HFFc6 (cell line): ENCODE measurements at regions not wholly inside any gene's neighbourhood (a gene's known extent, or its start where the extent isn't known, plus 50 kb on each side); places are given as distances from the start of the nearest gene placed in this dataset.

Source experiments
- DNase-seq: peaks from one replicate; pipeline ENCODE4 v3.0.0-alpha.2; 2018
- H3K27ac Mint-ChIP-seq: 2 replicates; pipeline ENCODE4 v1.8.0; 2020; ENCODE audit warnings: mild to moderate bottlenecking, mixed read lengths
- H3K27me3 Mint-ChIP-seq: 2 replicates; pipeline ENCODE4 v1.8.0; 2021; ENCODE audit warnings: mild to moderate bottlenecking, moderate library complexity, mixed read lengths; ENCODE audit not compliant: insufficient read depth
- H3K36me3 Mint-ChIP-seq: 2 replicates; pipeline ENCODE4 v1.8.0; 2021; ENCODE audit warnings: low read depth, mixed read lengths
- H3K4me1 Mint-ChIP-seq: 2 replicates; pipeline ENCODE4 v1.8.0; 2020; ENCODE audit warnings: low read depth, mixed read lengths
- H3K4me3 Mint-ChIP-seq: 2 replicates; pipeline ENCODE4 v1.8.0; 2020; ENCODE audit warnings: mild to moderate bottlenecking, moderate library complexity, mixed read lengths
- H3K9me3 Mint-ChIP-seq: 2 replicates; pipeline ENCODE4 v1.8.0; 2020; ENCODE audit warnings: mild to moderate bottlenecking, mixed read lengths
- TF ChIP-seq, protein P1 (sequence below): fragments of 200-600 bp; sonication (generic); IDR thresholded peaks from 2 replicates; pipeline ENCODE4 v1.5.0; 2021; ENCODE audit warnings: antibody characterized with exemption, mild to moderate bottlenecking

DNA sequence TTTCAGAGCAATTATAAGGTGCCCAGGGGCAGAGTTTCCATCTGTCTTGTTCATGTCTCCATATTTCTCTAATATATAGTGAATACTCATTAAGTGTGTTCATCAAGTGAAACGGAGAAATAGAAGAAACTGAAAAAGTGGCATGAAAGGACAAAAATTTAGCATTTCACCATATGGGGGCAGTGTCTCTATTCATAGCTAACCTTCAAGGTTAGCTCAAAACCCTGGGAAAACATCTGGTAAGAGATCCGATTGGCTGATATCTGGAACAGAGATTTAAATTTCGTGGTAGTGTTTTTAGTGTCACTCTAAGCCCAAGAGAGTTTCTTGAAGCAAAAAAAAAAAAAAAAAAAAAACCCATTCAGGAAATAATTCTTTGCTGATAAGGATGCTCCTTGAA is 367.5 kb downstream of the DAD1 start:
- Mint-ChIP-seq H3K9me3 (no peaks in the 10 kb centered on the region), H3K27me3 (peaks cover 4% of the 10 kb centered on the region; the same call in 1 of the 2 replicates), H3K4me1 (peaks cover 28% of the 10 kb centered on the region), H3K4me3 (no peak overlapping the region), H3K36me3 (no peaks in the 10 kb centered on the region), H3K27ac (no peak overlapping the region)
- TF ChIP-seq, protein P1, sequence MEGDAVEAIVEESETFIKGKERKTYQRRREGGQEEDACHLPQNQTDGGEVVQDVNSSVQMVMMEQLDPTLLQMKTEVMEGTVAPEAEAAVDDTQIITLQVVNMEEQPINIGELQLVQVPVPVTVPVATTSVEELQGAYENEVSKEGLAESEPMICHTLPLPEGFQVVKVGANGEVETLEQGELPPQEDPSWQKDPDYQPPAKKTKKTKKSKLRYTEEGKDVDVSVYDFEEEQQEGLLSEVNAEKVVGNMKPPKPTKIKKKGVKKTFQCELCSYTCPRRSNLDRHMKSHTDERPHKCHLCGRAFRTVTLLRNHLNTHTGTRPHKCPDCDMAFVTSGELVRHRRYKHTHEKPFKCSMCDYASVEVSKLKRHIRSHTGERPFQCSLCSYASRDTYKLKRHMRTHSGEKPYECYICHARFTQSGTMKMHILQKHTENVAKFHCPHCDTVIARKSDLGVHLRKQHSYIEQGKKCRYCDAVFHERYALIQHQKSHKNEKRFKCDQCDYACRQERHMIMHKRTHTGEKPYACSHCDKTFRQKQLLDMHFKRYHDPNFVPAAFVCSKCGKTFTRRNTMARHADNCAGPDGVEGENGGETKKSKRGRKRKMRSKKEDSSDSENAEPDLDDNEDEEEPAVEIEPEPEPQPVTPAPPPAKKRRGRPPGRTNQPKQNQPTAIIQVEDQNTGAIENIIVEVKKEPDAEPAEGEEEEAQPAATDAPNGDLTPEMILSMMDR, result peak; percentile 72
- peak; percentile 7 for DNase-seq

DNA sequence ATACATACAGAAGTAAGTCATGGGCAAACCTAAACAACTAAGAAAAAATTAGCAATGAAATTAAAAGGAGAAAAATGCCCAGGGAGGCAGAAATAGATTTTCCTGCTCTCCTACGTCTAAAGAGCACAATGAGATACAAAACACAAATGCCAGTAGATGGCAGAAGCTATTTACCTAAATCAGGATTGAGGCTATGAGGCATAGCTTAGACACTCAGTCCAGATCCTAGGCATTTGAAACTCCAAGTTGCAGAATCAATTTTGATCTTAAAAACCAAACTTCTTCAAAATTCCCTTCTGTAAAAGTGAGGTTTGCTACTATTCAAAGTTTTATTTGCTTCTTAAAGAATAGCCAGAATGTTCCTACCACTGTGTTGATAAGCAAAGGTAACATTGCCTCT is 368.6 kb downstream of the DAD1 start:
- no peak overlapping the region for H3K4me3 Mint-ChIP-seq
- peaks cover 18% of the 10 kb centered on the region for H3K4me1 Mint-ChIP-seq
- no peaks in the 10 kb centered on the region for H3K36me3 Mint-ChIP-seq
- peak; percentile 37 for DNase-seq
- no peak overlapping the region for H3K27ac Mint-ChIP-seq
- H3K9me3 Mint-ChIP-seq, result no peaks in the 10 kb centered on the region
- peaks cover 4% of the 10 kb centered on the region; the same call in 1 of the 2 replicates for H3K27me3 Mint-ChIP-seq
- TF ChIP-seq, protein P1, result peak; percentile 18; the same call in 1 of the 2 replicates

DNA sequence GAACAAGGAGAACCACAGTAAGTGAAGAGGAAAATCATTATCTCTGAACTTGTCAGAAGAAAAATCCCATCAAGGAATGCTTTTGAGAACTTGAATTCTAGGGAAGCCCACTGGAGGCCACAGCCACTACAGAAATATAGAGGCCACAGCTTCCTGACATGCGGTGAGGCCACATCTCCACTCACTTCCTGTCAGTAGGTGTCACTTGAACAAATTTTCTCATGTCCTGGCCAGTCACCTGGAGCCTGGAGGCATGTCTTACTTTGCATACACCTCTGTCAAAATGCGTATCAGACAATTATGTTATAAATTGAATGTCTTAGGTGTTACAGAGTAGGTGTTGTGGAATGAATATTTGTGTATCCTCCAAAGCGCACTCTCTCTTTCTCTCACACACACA is 370.3 kb downstream of the DAD1 start:
- TF ChIP-seq, protein P1, result no peak
- Mint-ChIP-seq H3K4me1 (peaks cover 5% of the 10 kb centered on the region; the same call in 1 of the 2 replicates), H3K27ac (no peak overlapping the region), H3K36me3 (no peaks in the 10 kb centered on the region), H3K4me3 (no peak overlapping the region), H3K27me3 (peaks cover 4% of the 10 kb centered on the region; the same call in 1 of the 2 replicates), H3K9me3 (no peaks in the 10 kb centered on the region)
- DNase-seq, result no peak

DNA sequence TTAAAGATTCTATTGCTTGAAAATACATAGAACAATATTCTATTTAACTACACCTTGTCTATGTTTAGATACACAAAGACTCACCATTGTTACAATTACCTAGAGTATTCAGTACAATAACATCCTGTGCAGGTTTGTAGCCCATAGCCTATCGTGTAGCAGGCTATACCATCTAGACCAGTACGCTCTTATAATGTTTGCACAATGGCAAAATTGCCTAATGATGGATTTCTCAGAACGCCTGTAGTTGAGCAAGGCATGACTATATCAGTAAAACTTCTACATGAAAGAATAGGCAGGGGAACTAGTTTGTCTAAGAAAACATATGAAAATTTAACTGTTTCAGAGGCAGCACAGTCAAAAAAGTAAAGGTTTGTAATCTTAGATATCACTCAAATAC is 375.9 kb downstream of the DAD1 start:
- H3K4me3 Mint-ChIP-seq, result no peak overlapping the region
- TF ChIP-seq, protein P1, result no peak
- H3K27me3 Mint-ChIP-seq, result peaks cover 6% of the 10 kb centered on the region; the same call in 1 of the 2 replicates
- no peaks in the 10 kb centered on the region for H3K9me3 Mint-ChIP-seq
- H3K36me3 Mint-ChIP-seq, result no peaks in the 10 kb centered on the region
- no peak overlapping the region for H3K27ac Mint-ChIP-seq
- H3K4me1 Mint-ChIP-seq, result no peaks in the 10 kb centered on the region
- no peak for DNase-seq

DNA sequence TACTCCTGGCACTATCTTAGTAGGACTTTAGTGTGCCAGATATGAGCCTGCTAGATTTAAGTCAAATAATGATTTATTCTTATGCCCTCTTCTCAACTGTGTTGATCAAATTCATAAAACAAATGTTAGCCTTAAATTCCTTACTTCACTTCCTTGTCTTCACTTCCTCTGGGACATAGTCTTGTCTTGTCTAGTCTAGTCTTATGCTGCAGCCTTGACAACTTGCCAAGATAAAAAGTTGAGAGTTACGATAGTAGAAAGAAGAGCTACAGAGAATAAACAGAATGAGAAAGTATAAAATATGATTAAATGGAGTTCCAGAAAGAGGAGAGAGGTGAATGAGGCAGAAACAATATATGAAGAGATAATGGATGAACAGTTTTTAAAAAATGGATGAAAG is 378.1 kb downstream of the DAD1 start:
- Mint-ChIP-seq H3K36me3 (no peaks in the 10 kb centered on the region), H3K27ac (no peak overlapping the region), H3K4me3 (no peak overlapping the region), H3K9me3 (no peaks in the 10 kb centered on the region), H3K4me1 (no peaks in the 10 kb centered on the region), H3K27me3 (peaks cover 10% of the 10 kb centered on the region; the same call in 1 of the 2 replicates)
- no peak for DNase-seq
- TF ChIP-seq, protein P1, result no peak

DNA sequence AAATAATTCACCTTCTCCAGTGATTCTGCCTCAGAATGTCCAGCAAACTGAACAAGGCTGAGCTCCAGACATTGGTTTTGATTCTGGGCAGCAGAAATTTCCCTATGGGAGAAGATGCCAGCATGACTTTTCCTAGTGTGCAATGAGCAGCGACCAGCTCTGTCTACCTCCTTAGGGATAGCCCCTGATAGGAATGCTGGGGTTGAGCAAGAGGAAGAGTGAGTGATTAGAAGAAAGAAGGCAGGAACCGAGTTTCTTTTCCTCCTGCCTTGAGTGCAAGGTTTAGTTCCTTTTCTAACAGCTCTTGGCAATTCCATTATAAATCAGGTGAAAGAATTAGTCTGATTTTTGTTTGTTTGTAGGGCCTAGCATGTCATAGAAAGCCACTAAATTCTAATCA is 379.0 kb downstream of the DAD1 start:
- Mint-ChIP-seq H3K27ac (no peak overlapping the region), H3K9me3 (no peaks in the 10 kb centered on the region), H3K4me1 (no peaks in the 10 kb centered on the region), H3K27me3 (peaks cover 10% of the 10 kb centered on the region; the same call in 1 of the 2 replicates), H3K4me3 (no peak overlapping the region), H3K36me3 (no peaks in the 10 kb centered on the region)
- TF ChIP-seq, protein P1, result no peak
- no peak for DNase-seq
